NB4 (cell line): ENCODE measurements at regions not wholly inside any gene's neighbourhood (a gene's known extent, or its start where the extent isn't known, plus 50 kb on each side); places are given as distances from the start of the nearest gene placed in this dataset.

Experiments used
- DNase-seq: peaks from one replicate; pipeline ENCODE4 v3.0.0; 2010; ENCODE audit warnings: low read depth
- H3K4me3 ChIP-seq: one replicate; pipeline ENCODE4 v1.5.1; 2011; ENCODE audit warnings: mild to moderate bottlenecking, low read depth, low read length, moderate library complexity
- CTCF ChIP-seq: IDR thresholded peaks from one replicate; pipeline ENCODE4 v1.5.1; 2012; ENCODE audit warnings: low read depth, low read length
- MAX ChIP-seq: IDR thresholded peaks from 2 replicates; pipeline ENCODE4 v1.6.1; 2011; ENCODE audit warnings: low read depth, low read length
- MYC ChIP-seq: IDR thresholded peaks from 2 replicates; pipeline ENCODE4 v1.6.1; 2011; ENCODE audit warnings: low read depth, low read length
- POLR2A ChIP-seq: IDR thresholded peaks from 2 replicates; pipeline ENCODE4 v1.6.1; 2011; ENCODE audit warnings: mild to moderate bottlenecking; ENCODE audit not compliant: insufficient read length; ENCODE audit errors: extremely low read depth

- TF ChIP-seq MAX (no peak), POLR2A (no peak)
- no peak for DNase-seq
- no peak overlapping the region for H3K4me3 ChIP-seq
Measured at GRCh38 chr3:28000608-28001007, 240.8 kb upstream of the CMC1 start.

DNA sequence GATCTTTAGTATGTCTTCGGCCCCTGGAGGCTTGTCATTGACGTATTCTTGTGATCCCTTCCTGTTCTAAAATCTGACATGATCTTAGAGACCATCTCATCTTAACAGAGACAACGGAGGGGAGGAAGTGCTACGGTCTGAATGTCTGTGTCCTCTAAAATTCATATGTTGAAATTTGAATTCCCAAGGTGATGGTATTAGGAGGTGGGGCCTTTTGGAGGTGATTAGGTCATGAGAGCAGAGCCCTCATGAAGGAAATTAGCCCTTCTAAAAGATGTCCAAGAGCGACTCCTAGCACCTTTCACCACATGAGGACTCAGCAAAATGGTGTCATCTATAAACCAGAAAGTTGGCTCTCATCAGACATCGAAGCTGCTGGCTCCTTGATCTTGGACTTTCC is 233.2 kb upstream of the CMC1 start:
- peak; percentile 3 for DNase-seq
- no peak overlapping the region for H3K4me3 ChIP-seq
- TF ChIP-seq MYC (no peak), CTCF (no peak), POLR2A (no peak), MAX (no peak)

GRCh38 chr3:28012830-28013229 is 228.6 kb upstream of the CMC1 start:
- TF ChIP-seq POLR2A (no peak), MAX (no peak), MYC (no peak), CTCF (no peak)
- no peak overlapping the region for H3K4me3 ChIP-seq
- no peak for DNase-seq

GRCh38 chr3:28013864-28014473 is 227.4 kb upstream of the CMC1 start:
- no peak overlapping the region for H3K4me3 ChIP-seq
- TF ChIP-seq MYC = no peak
- no peak for DNase-seq

- H3K4me3 ChIP-seq = no peak overlapping the region
- no peak for TF ChIP-seq CTCF
- no peak for TF ChIP-seq MAX
- no peak for TF ChIP-seq POLR2A
- TF ChIP-seq MYC = no peak
- no peak for DNase-seq
Measured at GRCh38 chr3:28018925-28019718, 222.3 kb upstream of the CMC1 start.

DNA sequence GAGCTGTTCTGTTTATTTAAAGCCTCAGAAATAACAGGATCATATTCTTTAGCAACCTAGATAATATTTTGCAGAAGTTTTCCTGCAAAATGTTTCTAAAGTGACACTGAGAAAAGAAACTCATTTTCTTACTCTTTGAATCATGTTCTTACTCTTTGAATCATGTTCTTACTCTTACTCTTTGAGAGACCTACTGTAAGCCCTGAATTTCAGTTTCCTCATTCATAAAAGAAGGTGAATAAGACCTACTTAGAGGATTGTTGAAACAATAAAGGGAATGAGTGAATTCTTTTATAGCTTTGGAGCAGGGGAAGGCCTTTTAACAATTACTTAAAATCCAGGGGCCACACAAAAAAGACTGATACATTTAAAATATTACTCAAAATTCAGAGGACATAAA is 221.7 kb upstream of the CMC1 start:
- H3K4me3 ChIP-seq = no peak overlapping the region
- TF ChIP-seq CTCF (no peak), POLR2A (no peak), MAX (no peak), MYC (no peak)
- no peak for DNase-seq

GRCh38 chr3:28022916-28023315 is 218.5 kb upstream of the CMC1 start:
- H3K4me3 ChIP-seq = no peak overlapping the region
- peak; percentile 42 for DNase-seq
- no peak for TF ChIP-seq MYC
- TF ChIP-seq CTCF = no peak
